ENCODE measurements at regions not wholly inside any gene's neighbourhood (a gene's known extent, or its start where the extent isn't known, plus 50 kb on each side); places are given as distances from the start of the nearest gene placed in this dataset.

DNA sequence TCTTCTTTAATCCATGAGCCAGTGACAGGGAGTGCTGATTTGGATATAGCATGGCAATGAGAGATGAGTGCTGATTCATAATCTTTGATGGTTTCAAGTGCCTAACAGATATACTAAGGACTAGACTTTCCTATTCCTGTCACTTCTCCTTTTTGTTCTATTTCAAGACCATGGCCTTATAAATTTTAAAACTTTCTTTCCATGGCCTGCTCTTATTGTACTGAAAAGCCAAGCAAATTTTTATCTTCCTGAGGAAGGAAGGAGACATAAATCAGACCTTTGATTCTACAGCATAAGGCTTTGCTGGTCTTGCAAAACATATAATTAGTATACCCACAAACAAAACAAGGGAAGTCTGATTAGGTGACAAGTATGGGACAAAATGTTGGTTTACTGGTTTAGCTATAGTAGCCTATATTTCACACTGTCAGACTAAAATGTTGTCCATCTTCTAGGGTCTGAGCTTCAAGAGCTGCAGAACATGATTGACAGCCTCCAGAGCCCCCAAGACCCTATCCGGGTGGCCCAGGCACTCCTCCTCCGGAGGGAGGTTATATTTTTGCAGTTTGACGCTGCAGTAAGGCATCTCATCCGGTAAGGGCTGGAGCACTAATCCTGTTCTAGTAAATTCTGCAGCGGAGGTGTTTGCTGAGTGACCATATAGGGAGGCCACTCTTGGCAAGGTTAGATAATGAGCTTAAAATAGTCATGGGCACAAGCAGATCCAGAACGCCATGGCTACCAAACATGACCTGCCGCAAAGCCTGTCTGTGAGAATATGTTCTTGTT is 82.3 kb downstream of the CD164 start:
- TF ChIP-seq, protein P1, sequence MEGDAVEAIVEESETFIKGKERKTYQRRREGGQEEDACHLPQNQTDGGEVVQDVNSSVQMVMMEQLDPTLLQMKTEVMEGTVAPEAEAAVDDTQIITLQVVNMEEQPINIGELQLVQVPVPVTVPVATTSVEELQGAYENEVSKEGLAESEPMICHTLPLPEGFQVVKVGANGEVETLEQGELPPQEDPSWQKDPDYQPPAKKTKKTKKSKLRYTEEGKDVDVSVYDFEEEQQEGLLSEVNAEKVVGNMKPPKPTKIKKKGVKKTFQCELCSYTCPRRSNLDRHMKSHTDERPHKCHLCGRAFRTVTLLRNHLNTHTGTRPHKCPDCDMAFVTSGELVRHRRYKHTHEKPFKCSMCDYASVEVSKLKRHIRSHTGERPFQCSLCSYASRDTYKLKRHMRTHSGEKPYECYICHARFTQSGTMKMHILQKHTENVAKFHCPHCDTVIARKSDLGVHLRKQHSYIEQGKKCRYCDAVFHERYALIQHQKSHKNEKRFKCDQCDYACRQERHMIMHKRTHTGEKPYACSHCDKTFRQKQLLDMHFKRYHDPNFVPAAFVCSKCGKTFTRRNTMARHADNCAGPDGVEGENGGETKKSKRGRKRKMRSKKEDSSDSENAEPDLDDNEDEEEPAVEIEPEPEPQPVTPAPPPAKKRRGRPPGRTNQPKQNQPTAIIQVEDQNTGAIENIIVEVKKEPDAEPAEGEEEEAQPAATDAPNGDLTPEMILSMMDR (IDR thresholded peaks at IDR 0.05; ENCODE audit: low read length, missing control alignments), result no peak
- no peak for DNase-seq (ENCODE audit: low read depth)
- H3K4me3 ChIP-seq (replicated peaks; ENCODE audit: low read depth, low read length), result no peak overlapping the region

DNA sequence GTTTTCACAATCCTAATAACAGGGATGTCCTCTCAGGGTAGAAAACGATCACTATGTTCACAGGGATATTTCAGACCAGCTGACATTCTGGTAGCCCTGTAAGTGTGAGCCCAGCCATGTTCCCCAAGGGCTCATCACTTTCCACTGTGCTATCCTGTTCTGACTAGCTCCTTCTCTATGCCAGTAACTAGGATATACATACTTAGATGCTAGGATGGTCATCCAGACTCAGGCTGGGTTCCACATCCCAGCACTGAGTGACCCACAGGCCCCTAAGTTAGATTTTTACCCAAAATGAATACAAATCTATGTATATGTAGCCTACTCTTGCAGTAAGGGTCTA is 83.0 kb downstream of the CD164 start:
- TF ChIP-seq, protein P1 (IDR thresholded peaks at IDR 0.05; ENCODE audit: low read length, missing control alignments), result no peak
- no peak for DNase-seq (ENCODE audit: low read depth)
- no peak overlapping the region for H3K4me3 ChIP-seq (replicated peaks; ENCODE audit: low read depth, low read length)

DNA sequence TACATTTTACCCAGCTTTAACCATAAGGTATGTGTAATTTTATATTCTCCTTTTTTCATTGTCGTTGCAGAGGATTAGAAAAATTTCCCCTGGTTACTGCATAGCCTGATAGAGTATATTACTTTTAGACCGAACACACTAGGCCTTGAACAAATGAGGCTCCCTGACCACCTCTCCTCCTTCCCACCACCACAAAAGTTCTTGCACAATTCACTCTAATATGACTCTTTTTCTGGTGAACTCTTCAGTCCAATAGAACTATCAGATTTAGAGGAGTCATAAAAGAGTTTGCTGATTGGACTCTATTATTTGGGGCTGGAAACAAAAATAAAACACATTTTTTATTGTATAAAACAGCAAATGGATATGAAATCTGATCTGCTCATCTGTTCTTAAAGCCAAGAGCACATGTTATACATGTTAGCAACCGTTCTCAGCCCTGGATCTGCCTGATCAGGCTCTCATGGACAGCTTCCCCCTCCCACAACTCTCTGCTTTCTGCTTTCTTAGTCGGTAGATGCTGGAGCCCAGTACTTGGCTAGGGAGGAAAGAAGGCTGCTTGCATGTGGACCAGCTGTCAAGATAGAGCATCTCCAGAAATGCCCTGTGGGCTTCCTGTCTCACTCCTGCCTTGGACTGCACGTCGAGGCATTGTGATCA is 83.5 kb downstream of the CD164 start:
- TF ChIP-seq, protein P1 (IDR thresholded peaks at IDR 0.05; ENCODE audit: low read length, missing control alignments), result no peak
- DNase-seq (ENCODE audit: low read depth), result no peak
- no peak overlapping the region for H3K4me3 ChIP-seq (replicated peaks; ENCODE audit: low read depth, low read length)

DNA sequence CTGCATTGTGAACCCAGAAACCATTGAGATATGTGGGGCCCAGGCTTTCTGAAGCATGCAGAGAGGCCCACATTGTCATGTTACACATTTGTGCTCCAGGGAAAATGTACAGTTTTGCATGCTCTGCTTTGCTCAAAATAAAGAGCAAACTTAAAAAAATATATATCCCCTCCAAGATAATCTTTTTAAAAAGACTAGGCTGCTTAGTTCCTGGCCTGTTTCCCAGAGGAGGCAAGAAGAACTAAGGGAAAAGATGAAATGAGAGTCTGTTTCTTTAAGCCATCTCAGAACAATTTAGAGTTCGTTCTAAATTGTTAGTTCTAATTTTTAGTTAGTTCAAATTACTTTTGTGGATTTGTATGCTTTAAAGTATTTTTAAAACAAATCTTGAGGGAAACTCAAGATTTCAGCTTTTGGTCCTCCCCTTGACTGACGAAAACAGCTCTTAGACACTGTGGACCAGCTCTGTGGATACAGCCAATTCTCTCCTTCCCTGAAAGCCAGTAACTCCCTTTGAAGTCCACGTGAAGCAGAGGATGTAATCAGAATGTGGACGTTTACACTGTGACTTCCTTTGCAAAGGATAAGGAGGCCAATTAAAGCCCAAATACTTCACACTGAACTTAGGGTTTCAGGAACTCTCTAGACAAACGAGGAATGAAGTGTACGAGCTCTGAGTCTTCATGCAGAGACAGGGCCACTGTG is 84.7 kb downstream of the CD164 start:
- TF ChIP-seq, protein P1 (IDR thresholded peaks at IDR 0.05; ENCODE audit: low read length, missing control alignments), result no peak
- DNase-seq (ENCODE audit: low read depth), result no peak
- no peak overlapping the region for H3K4me3 ChIP-seq (replicated peaks; ENCODE audit: low read depth, low read length)

DNA sequence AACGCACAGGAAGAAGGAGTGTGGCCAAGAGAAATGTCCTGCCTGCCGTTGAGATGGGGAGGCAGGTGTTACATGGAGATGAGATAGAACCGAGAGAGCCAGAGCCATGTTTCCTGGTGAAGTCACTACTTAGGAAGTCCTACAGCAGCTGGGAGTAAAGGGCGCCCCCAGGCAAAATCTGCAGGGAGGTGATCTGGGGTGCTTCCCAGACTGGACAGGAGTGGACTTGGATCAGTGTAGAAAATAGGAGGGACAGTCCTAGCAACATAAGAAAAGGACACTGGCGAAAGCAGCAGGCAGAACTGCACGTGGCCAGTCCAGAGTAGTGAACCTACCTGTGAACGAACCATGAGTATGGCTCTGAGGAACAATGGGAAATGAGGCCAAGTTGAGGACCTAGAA is 85.3 kb downstream of the CD164 start:
- no peak for DNase-seq (ENCODE audit: low read depth)
- TF ChIP-seq, protein P1 (IDR thresholded peaks at IDR 0.05; ENCODE audit: low read length, missing control alignments), result no peak
- H3K4me3 ChIP-seq (replicated peaks; ENCODE audit: low read depth, low read length), result no peak overlapping the region

DNA sequence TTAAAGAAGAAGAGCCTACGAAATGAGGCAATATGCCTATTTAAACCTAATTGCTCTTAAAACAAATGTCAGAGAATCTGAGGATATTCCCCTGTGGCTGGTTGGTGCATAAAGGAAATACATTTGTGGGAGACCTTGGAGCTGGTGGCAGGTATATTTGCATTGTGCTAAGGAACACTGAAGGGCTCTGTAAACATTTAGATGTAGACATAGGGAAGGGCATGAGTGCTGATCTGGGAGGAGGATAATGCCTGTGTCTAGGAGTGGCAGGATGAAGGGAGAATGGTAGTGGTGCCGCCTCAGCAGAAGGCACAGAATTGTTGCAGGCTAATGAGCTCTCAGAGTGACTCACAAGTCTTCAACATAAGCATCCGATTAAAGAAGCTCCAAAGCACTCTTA is 85.8 kb downstream of the CD164 start:
- no peak for DNase-seq (ENCODE audit: low read depth)
- H3K4me3 ChIP-seq (replicated peaks; ENCODE audit: low read depth, low read length), result no peak overlapping the region
- TF ChIP-seq, protein P1 (IDR thresholded peaks at IDR 0.05; ENCODE audit: low read length, missing control alignments), result no peak
